ENCODE measurements at regions not wholly inside any gene's neighbourhood (a gene's known extent, or its start where the extent isn't known, plus 50 kb on each side); places are given as distances from the start of the nearest gene placed in this dataset.
A peak's percentile ranks its signal among the peaks of the same experiment; 100 is the strongest.

GRCh38 chr1:182301467-182302198, 90.0 kb downstream of the GLUL start (continued):
- TF ChIP-seq RXRB (CRISPR knock-in tag; IDR thresholded peaks at IDR 0.05; ENCODE audit: borderline replicate concordance) (peak; percentile 73), IRF2 (CRISPR knock-in tag; IDR thresholded peaks at IDR 0.05) (peak; percentile 59; the same call in 1 of the 2 replicates), ZNF350 (CRISPR knock-in tag; IDR thresholded peaks at IDR 0.05; ENCODE audit: borderline replicate concordance, low read depth) (0 out of 2 replicates have a peak, but pooled peaks have one; percentile 10), TBL1XR1 (IDR thresholded peaks at IDR 0.05; ENCODE audit: borderline replicate concordance, low read length, partially characterized antibody) (no peak), ARID5B (CRISPR knock-in tag; IDR thresholded peaks at IDR 0.05) (peak; percentile 96), ZFY (CRISPR knock-in tag; IDR thresholded peaks at IDR 0.05) (no peak; the same call in 1 of the 2 replicates), ZMYM3 (CRISPR knock-in tag; IDR thresholded peaks at IDR 0.05) (peak; percentile 82), ZNF337 (CRISPR knock-in tag; IDR thresholded peaks at IDR 0.05; ENCODE audit: borderline replicate concordance, low read depth) (no peak), SOX13 (IDR thresholded peaks at IDR 0.05) (peak; percentile 52; the same call in 1 of the 2 replicates), SOX13 (CRISPR knock-in tag; conservative IDR thresholded peaks at IDR 0.05 in 1 of 2, IDR thresholded peaks at IDR 0.05 in 1 of 2) (peak in 1 of 2 experiments; percentile 93; a peak in 2 of 4 replicates), MIXL1 (CRISPR knock-in tag; IDR thresholded peaks at IDR 0.05) (peak; percentile 93), SRY (CRISPR knock-in tag; IDR thresholded peaks at IDR 0.05) (no peak), ZFP82 (CRISPR knock-in tag; IDR thresholded peaks at IDR 0.05; ENCODE audit: borderline replicate concordance) (no peak), TAF1 (CRISPR knock-in tag; IDR thresholded peaks at IDR 0.05) (no peak), ZFX (CRISPR knock-in tag; IDR thresholded peaks at IDR 0.05; ENCODE audit: low read depth) (peak; percentile 18; the same call in 1 of the 2 replicates), FOXO1 (CRISPR knock-in tag; IDR thresholded peaks at IDR 0.05) (peak; percentile 94)
- TF ChIP-seq, protein P1, sequence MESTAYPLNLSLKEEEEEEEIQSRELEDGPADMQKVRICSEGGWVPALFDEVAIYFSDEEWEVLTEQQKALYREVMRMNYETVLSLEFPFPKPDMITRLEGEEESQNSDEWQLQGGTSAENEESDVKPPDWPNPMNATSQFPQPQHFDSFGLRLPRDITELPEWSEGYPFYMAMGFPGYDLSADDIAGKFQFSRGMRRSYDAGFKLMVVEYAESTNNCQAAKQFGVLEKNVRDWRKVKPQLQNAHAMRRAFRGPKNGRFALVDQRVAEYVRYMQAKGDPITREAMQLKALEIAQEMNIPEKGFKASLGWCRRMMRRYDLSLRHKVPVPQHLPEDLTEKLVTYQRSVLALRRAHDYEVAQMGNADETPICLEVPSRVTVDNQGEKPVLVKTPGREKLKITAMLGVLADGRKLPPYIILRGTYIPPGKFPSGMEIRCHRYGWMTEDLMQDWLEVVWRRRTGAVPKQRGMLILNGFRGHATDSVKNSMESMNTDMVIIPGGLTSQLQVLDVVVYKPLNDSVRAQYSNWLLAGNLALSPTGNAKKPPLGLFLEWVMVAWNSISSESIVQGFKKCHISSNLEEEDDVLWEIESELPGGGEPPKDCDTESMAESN (CRISPR knock-in tag; conservative IDR thresholded peaks at IDR 0.05), result 0 out of 2 replicates have a peak, but pooled peaks have one; percentile 48
- TF ChIP-seq, protein P2, sequence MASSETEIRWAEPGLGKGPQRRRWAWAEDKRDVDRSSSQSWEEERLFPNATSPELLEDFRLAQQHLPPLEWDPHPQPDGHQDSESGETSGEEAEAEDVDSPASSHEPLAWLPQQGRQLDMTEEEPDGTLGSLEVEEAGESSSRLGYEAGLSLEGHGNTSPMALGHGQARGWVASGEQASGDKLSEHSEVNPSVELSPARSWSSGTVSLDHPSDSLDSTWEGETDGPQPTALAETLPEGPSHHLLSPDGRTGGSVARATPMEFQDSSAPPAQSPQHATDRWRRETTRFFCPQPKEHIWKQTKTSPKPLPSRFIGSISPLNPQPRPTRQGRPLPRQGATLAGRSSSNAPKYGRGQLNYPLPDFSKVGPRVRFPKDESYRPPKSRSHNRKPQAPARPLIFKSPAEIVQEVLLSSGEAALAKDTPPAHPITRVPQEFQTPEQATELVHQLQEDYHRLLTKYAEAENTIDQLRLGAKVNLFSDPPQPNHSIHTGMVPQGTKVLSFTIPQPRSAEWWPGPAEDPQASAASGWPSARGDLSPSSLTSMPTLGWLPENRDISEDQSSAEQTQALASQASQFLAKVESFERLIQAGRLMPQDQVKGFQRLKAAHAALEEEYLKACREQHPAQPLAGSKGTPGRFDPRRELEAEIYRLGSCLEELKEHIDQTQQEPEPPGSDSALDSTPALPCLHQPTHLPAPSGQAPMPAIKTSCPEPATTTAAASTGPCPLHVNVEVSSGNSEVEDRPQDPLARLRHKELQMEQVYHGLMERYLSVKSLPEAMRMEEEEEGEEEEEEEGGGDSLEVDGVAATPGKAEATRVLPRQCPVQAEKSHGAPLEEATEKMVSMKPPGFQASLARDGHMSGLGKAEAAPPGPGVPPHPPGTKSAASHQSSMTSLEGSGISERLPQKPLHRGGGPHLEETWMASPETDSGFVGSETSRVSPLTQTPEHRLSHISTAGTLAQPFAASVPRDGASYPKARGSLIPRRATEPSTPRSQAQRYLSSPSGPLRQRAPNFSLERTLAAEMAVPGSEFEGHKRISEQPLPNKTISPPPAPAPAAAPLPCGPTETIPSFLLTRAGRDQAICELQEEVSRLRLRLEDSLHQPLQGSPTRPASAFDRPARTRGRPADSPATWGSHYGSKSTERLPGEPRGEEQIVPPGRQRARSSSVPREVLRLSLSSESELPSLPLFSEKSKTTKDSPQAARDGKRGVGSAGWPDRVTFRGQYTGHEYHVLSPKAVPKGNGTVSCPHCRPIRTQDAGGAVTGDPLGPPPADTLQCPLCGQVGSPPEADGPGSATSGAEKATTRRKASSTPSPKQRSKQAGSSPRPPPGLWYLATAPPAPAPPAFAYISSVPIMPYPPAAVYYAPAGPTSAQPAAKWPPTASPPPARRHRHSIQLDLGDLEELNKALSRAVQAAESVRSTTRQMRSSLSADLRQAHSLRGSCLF (CRISPR knock-in tag; IDR thresholded peaks at IDR 0.05; ENCODE audit: borderline replicate concordance), result no peak
